Right ventricle myocardium inferior (tissue), 1 donor: ENCODE measurements at regions not wholly inside any gene's neighbourhood (a gene's known extent, or its start where the extent isn't known, plus 50 kb on each side); places are given as distances from the start of the nearest gene placed in this dataset.
"Not testable (repeated sequence)": the region's sequence is repeated elsewhere in the genome, so short reads cannot be mapped to it uniquely, and the experiment has no call there.

ENCODE experiments used
- ATAC-seq: fragments of 200-7000 bp; cut with Tn5 transposase; one replicate; pipeline ENCODE4 v1.9.1; 2020; ENCODE audit warnings: mild to moderate bottlenecking, moderate library complexity
- DNase-seq: peaks from one replicate; pipeline ENCODE4 v3.0.0; 2021; ENCODE audit errors: missing footprints
- intact Hi-C: fragments of 100-400 bp; cut with DNase I; formaldehyde crosslinking; loops from one replicate; pipeline ENCODE4 v1.11.0; 2022
- donor health status: DM: no; HTN: yes; CAD: no; lungs with severe emphysema.

DNA sequence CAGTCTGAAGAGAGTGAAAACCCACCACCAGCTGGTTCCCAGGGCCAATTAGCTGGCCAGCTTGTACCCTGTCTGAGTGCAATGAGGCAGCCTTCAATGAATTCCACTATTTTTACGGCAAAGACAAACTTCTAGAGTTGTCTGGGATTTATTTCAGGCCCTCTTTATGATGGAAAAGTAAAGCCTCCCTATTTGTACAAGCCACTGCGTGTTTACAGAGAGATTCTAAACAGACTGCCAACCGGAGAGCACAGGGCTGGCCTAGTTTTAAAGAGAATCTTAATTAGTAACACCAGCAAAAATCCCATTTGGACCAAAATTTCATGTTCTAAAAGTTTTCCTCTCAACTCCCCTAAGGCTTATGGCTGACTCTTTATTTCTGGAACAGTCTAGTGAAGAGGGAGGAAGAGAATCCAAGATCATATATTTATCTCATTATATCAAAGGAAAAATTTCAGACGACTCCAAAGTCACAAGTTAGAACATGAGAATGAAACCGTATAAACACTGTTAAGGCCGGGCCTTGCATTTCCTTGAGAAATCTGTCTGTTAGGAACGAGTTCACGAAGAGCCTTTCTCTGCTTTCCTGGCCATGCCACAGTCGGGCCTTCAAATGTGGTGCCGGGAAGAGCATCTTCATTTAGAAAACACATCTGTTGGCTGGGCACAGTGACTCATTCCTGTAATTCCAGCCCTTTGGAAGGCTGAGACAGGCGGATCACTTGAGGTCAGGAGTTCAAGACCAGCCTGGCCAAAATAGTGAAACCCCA lies 724.6 kb upstream of the NRP1 start:
- intact Hi-C loops: no loop called here
- DNase-seq (no peak), ATAC-seq (peak; percentile 68)

DNA sequence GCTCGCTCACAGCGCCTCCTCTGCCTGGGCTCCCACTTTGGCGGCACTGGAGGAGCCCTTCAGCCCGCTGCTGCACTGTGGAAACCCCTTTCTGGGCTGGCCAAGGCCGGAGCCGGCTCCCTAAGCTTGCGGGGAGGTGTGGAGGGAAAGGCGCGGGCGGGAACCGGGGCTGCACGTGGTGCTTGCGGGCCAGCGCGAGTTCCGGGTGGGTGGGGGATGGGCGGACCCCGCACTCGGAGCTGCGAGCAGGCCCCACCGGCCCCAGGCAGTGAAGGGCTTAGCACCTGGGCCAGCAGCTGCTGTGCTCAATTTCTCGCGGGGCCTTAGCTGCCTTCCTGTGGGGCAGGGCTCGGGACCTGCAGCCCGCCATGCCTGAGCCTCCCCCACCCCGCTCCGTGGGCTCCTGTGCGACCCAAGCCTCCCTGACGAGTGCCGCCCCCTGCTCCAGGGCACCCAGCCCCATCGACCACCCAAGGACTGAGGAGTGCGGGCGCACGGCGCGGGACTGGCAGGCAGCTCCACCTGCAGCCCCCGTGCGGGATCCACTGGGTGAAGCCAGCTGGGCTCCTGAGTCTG lies 721.0 kb upstream of the NRP1 start:
- not testable (repeated sequence) for DNase-seq

DNA sequence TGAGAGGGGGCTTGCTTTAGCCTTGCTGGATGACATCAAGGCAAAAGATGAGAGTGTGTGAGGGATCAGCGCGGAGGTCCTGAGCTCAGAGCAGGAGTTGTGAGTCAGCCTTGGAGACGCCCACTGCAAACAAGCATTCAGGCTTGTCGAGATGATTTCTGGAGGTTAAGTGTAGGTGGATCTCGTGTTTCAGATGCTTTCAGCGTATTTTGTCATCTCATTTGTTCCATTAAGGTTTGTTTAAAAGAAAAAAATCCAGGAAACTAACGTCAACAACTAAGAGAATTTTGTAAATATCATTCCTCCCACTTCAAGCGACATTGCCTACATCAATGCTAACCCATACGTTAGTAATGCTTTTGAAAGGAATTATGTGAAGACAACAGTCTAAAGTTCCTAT lies 715.4 kb upstream of the NRP1 start:
- no peak for DNase-seq
- intact Hi-C loops: no loop called here
- ATAC-seq: no peak

More for the DNA sequence above, 721.0 kb upstream of the NRP1 start:
- ATAC-seq, intact Hi-C loops: not testable (repeated sequence)

DNA sequence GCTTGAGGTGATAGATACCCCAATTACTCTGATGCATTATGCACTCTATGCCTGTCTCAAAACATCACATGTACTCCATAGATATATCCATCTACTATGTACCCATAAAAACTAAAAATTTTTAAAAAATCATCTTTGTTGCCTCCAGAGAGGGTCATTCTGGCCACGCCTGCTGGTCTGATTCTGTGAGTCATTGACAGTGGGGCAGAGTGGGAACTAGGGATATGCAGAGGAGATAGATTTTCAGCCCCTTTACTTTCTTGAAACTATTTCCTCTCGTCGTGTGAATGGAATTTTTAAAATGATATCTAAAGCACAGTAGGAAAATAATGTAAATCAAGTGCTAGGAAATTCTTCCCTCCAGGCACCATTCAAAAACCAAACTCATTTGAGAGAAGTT lies 715.0 kb upstream of the NRP1 start:
- ATAC-seq (no peak), DNase-seq (no peak)
- intact Hi-C loops: no loop called here

DNA sequence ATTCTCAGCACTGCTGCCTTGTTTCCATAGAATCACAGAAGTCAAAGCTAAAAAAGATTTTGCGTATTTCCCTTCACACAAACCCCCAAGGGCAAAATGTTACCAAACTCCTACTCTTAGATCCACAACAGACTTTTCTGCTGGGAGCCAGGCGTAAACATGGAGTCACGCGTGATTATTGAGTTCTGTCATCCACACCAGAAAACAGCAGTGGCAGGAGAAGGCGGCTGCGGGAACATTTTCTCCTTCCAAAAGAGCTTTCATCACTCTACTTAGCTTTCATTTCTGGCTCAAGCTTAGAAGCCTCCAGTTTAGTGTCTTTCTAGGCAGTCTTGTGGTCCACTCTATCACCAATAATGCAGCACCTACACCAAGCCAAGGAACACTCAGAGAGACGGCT lies 712.9 kb upstream of the NRP1 start:
- ATAC-seq (peak; percentile 74), DNase-seq (no peak)
- intact Hi-C loops: no loop called here

DNA sequence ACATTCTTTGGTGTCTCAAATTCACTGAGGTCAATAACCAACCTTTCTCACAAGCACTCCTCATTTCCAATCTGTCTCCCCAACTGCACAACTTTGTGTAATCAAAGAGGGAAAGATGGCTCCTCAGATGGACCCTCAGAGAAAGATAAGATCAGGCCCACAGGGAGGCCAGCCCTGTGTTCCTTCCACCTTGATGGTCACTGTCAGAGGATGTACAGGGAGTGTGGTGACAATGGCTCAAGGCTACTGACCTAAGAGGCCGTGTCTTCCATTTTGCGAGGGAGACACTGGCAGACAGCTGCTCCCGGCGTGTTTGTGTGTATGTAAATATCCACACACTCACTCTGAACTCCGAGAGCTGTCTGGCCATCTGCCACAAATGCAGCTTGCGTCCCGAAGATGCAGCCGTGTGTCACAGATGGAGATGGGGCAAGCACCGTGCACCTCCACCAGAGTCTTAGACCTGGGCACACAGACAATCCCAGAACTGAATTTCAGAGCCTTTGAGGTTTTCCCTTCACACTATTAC lies 712.1 kb upstream of the NRP1 start:
- DNase-seq: no peak
- intact Hi-C loops: no loop called here
- no peak for ATAC-seq

DNA sequence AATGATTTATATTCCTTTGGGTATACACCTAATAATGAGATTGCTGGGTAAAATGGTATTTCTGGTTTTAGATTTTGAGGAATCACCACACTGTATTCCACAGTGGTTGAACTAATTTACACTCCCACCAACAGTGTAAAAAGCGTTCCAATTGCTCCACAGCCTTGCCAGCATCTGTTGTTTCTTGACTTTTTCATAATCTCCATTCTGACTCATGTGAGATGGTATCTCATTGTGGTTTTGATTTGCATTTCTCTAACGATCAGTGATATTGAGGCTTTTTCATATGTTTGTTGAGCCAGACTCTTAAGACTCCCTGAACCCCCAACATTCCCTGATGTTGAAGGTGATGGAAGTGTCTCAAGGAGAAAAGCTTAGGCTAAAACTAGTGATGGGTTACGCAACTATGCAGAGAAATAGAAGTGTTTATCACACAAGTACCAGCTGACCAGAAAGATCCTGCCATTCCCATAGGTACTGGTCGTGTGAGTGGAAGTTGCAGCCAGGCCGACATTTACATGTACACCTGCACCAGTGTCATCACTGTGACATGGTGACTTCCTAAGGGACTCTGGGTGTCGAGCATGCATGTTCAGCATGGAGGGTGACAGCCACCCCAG lies 711.2 kb upstream of the NRP1 start:
- ATAC-seq (no peak), DNase-seq (no peak)
- intact Hi-C loops: no loop called here

DNA sequence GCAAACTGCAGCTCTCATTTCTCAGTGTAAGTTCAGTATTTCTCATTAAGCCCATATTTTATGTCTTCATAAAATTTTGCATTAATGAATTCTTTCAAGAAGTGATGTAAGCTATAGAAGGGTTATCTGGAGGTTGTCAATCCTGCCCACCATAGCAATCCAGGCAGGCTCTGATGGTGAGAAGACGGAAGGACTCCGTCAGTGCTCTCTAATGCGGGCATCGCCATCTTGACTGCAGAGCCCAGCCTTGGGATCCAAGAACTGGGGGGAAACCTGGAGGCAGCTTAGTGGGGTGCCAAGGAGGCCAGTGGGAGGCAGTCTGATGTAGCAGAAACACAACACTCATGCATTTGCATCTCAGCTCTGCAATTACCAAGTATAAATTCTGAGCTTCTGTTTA lies 707.4 kb upstream of the NRP1 start:
- ATAC-seq (no peak), DNase-seq (no peak)
- intact Hi-C loops: no loop called here

DNA sequence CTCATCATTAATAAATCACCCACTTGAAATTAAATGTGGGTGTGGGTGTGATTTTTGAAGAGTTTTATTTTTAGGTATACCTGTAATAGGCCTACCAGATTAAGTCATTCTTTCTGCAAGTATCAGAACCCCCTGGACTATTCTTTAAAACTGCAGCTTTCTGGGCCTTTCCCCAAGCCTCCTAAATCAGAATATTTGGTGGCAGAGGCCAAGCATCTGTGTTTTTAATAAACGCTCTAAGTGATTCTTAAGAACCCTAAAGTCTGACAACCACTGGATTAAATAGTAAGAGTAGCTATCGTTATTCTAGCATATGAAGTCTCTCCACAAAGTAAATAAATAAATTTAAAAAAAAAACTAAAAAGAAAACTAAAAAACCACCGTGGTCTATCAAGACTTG lies 703.0 kb upstream of the NRP1 start:
- ATAC-seq: no peak
- intact Hi-C loops: no loop called here
- DNase-seq: no peak

DNA sequence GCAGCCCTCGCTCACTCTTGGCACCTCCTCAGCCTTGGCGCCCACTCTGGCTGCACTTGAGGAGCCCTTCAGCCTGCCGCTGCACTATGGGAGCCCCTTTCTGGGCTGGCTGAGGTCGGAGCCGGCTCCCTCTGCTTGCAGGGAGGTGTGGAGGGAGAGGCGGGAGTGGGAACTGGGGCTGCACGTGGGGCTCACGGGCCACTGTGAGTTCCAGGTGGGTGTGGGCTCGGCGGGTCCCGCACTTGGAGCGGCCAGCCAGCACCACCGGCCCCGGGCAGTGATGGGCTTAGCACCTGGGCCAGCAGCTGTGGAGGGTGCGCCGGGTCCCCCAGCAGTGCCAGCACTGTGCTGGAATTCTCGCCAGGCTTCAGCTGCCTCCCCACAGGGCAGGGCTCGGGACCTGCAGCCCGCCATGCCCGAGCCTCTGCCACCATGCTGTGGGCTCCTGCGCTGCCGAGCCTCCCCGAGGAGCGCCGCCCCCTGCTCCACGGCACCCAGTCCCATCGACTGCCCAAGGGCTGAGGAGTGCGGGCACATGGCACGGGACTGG lies 700.8 kb upstream of the NRP1 start:
- intact Hi-C loops, ATAC-seq, DNase-seq: not testable (repeated sequence)

DNA sequence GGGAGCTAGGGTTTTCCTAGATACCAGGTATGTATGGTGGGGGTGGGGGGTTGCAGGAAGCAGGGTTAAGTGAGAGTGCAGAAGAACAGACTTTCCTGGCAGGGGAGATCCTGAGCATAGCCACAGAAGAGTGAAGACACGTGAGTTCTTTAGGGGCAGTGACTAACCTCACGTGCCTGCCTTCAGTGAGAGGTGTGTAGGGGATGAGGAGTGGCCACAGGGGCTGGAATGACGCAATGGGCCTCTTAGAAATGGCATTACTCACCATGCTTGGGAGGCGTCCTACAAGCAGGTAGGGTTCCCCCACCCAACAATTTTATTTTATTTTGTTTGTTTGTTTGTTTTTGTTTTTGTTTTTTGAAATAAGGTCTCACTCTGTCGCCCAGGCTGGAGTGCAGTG lies 698.6 kb upstream of the NRP1 start:
- DNase-seq: no peak
- ATAC-seq: no peak
- intact Hi-C loops: no loop called here

DNA sequence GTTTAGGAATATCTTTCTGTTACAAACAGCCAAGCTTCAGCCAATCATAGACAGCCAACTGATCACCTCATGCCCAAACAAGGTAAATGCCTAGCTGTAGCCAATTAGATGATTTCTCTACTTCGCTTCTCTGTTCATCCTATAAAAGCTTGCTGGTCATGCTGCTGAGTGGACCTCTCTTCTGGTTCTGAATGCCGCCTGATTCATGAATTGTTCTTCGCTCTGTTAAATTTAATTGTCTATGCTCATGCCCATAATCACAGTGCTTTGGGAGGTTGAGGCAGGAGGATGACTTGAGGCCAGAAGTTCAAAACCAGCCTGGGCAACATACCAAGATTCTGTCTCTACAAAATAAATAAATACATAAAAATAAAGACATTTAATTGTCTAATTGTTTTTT lies 698.1 kb upstream of the NRP1 start:
- ATAC-seq (no peak), DNase-seq (no peak)
- intact Hi-C loops: no loop called here

DNA sequence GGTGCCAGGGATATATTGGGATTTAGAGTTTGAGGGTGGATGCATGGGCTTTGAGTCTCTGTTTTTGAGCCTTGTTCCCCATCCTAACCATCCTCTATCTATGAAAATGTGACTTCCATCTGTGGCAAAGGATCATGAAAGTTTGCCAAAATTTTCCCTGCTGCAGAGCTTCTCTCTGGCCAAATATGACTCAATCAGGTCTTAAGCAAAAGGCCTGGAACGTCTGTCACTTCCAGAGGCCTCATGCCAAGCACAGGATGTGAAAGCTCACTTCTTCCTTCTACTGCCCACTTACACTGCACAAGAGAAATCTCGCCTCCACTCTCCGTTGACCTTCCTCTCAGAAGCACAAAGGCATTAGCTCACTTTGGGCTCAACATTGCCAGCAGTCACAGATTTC lies 696.9 kb upstream of the NRP1 start:
- intact Hi-C loops: no loop called here
- no peak for DNase-seq
- ATAC-seq: peak; percentile 92

DNA sequence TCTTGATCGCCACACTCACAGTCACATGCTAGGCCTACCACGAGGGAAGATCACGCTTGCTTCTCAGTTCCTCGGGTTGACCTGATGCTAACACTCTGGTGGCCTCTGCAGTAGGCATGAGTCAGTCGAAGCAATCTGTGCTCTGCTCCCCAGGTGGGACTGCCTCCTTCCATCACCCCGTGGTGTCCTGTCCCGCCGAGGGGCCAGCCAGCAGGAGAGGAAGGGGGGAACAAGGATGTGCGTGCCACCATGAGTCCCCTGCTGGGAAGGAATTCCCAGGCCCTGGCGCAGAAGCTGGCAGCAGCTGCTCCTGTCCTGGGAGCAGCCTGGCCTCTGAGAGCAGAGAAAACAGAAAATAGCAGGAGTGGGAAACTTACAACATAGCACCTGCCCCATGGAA lies 695.0 kb upstream of the NRP1 start:
- ATAC-seq (no peak), DNase-seq (no peak)
- intact Hi-C loops: no loop called here

DNA sequence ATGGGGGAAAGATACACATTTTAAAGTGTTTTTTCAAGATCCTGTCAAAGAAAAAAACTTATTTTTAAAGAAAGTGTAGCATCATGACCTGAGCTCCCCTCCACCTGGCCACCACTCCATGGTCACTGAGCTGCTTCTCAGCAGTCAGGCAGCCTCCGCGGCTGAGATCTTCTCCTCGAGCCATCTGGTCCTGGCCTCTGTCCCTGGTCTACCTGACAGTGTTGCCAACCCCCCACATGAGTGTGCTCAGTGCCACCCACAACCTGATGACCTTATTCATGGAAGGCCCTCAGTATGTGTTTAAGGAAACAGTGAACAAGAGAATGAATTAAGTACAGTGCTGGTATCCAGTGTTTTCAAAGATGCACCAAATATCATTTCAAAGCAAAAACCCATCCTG lies 694.5 kb upstream of the NRP1 start:
- ATAC-seq (no peak), DNase-seq (no peak)
- intact Hi-C loops: no loop called here

DNA sequence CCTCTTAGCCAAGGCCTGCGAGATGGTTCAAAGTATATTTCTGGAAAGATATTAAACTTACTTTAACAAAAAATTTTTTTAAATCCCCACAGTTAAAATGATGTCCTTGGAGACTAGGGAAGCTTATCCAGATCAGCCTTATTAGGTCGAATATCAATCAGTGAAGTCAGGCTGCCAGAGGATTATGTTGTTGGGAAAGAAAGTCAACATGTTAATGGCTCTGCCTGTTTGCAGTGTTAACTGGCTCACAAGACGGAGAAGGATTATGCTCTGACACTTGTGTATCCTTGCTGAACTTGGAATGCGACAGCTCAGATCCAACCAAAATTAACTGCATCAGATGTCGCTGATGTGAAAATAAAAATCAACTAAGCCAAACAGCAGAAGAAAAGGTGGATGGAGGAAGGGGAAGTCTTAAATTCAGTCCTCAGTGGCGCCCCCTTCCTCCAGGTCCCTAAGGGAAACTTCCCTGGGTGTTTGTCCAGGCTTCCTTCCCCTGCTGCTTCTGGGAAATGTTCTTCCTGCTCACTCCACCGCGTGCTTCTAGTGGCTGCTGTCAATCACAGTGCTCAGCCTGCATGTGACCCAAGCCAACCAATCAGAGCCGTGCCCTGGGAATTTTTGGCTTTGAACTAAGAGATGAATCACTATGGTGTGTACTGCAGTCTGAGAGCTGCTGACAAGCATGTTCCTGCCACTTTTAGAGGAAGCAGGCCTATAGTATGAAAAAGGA lies 690.4 kb upstream of the NRP1 start:
- DNase-seq (no peak), ATAC-seq (no peak)
- intact Hi-C loops: no loop called here

DNA sequence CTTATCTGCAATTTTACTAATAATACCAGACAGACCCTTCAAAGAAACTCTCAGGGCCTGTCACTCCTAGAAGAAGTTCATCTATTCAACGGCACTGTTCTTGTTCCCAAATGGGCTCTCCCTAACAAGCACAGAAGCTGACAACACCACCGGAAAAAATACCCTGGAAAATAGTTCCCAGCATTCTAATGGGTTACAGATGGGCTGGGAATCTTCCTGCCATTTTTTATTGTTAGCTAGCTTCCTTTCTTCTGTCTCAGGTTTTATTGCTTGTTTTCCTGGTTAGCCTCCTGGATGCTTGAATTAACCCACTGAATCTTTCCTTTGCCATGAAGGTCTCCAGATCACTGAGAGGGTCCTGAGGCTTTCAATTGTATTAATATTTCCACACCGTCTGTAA lies 689.8 kb upstream of the NRP1 start:
- intact Hi-C loops: no loop called here
- no peak for ATAC-seq
- no peak for DNase-seq

DNA sequence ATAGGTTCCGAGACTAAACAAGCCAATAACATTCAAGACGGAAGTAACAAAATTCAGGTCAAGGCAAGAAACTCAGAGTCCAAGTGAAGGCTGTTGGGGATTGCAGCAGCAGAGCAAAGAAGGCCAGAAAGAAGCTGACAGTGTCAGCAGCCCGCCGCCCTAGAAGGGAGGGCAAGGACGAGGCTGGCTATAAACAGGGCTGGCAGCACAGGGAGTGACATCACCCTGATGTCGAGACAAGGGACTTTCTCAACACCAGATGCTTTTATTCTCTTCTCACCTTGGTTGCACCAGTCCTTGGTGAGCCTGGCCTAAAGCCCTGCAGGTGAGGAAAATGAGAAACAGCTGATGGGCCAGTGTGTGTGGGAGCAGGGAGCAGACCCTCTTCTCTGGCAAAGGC lies 687.7 kb upstream of the NRP1 start:
- intact Hi-C loops: no loop called here
- ATAC-seq (no peak), DNase-seq (no peak)

DNA sequence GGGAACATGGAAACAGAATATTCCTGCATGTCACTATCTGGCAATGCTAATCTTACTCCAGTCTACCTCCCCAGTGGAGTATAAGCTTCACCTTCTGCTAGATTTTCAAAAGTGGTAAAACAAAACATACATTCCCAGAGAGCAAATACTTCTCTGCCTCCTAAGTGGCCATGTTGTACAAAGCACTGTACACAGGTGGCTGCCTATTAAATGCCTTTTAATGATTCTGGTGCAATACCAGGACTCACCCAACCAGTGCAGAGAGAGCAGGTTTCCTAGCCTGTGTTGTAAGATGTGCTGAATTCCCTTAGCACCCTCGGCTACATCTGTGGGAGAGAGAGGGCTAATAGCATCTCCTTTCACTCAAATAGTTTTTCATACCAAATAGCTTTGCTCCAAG lies 684.3 kb upstream of the NRP1 start:
- intact Hi-C loops: no loop called here
- ATAC-seq (no peak), DNase-seq (no peak)
